Heart left ventricle (tissue), 16 donors: ENCODE measurements at regions not wholly inside any gene's neighbourhood (a gene's known extent, or its start where the extent isn't known, plus 50 kb on each side); places are given as distances from the start of the nearest gene placed in this dataset.

Source experiments
- ATAC-seq, 4 donors: fragments of 200-7000 bp; cut with Tn5 transposase; one replicate each; pipeline ENCODE4 v1.9.1; 2020 to 2022; ENCODE audit warnings: moderate library complexity in 4 of 4, mild to moderate bottlenecking in 3 of 4, moderate number of reproducible peaks in 1 of 4
- DNase-seq, 5 donors: peaks; one replicate each; pipeline ENCODE4 v3.0.0-alpha.2; 2020
- H3K27ac ChIP-seq, 12 donors: fragments of 200-600 bp; sonication (generic) in 4 of 12; one replicate each; pipeline versions ENCODE4 v1.5.0 to v1.8.0; 2016 to 2022; ENCODE audit warnings: mild to moderate bottlenecking in 2 of 12
- H3K27me3 ChIP-seq, 9 donors: fragments of 200-600 bp; sonication (generic) in 2 of 9; one replicate each; pipeline versions ENCODE4 v1.5.1 to v1.8.0; 2016 to 2022; ENCODE audit warnings: mild to moderate bottlenecking in 3 of 9
- H3K36me3 ChIP-seq, 9 donors: fragments of 200-600 bp; sonication (generic) in 2 of 9; one replicate each; pipeline versions ENCODE4 v1.5.0 to v1.8.0; 2018 to 2022; ENCODE audit warnings: mild to moderate bottlenecking in 2 of 9
- H3K4me1 ChIP-seq, 12 donors: fragments of 200-600 bp; sonication (generic) in 4 of 12; one replicate each; pipeline versions ENCODE4 v1.5.0 to v1.8.0; 2016 to 2022; ENCODE audit warnings: mild to moderate bottlenecking in 3 of 12
- H3K4me3 ChIP-seq, 12 donors: fragments of 200-600 bp; sonication (generic) in 4 of 12; one replicate each; pipeline versions ENCODE4 v1.5.0 to v1.8.0; 2017 to 2022; ENCODE audit warnings: mild to moderate bottlenecking in 9 of 12, moderate library complexity in 4 of 12
- H3K9me3 ChIP-seq, 12 donors: fragments of 200-600 bp; sonication (generic) in 4 of 12; one replicate each; pipeline versions ENCODE4 v1.5.0 to v1.8.0; 2016 to 2022; ENCODE audit warnings: mild to moderate bottlenecking in 1 of 12
- POLR2A ChIP-seq, 2 donors: fragments of 450-650 bp; IDR thresholded peaks; one replicate each; pipeline ENCODE4 v1.6.1; 2017; ENCODE audit warnings: antibody characterized with exemption in 2 of 2, mild to moderate bottlenecking in 2 of 2, moderate library complexity in 2 of 2
- WGBS, 4 donors: extraction: QIAGEN DNeasy Blood & Tissue Kit in 2 of 4; methylation state at CpG; one replicate each; pipeline versions ENCODE4 v1.1.5 to v1.1.7; 2013 to 2018; 5-methylcytosine and 5-hydroxymethylcytosine counted together
- intact Hi-C, 10 donors: fragments of 100-400 bp; cut with DNase I; formaldehyde crosslinking; loops; one replicate each; pipeline versions ENCODE4 v1.11.1 to v1.14.2; 2022
- TF ChIP-seq, protein P1 (sequence below), 12 donors: fragments of 200-600 bp; sonication (generic) in 4 of 12; IDR thresholded peaks; one replicate each; pipeline versions ENCODE4 v1.5.0 to v1.8.0; 2018 to 2022; ENCODE audit warnings: antibody characterized with exemption in 12 of 12, mild to moderate bottlenecking in 5 of 12
- donor health status: ischemic (EF 13 %, LVEDD 7.1; RV severe dilation, severe dysfunction).
- donor health status: healthy with polysubstance abuse.
- donor health status: DM: no; HTN: yes; CAD: no.
- donor health status: DM: no; HTN: no; CAD: no.
- donor health status: ischemic (EF 25% LVEDD 6.9; RV normal size, moderate dysfunction).
- donor health status: ischemic (EF 25% LVEDD 5.7; RV mildly dilated, moderate dysfunction).
- donor health status: healthy.
- donor health status: DM: yes; HTN: yes; CAD: no.
- donor health status: ischemic (EF 35%, LVEDD 5.7; RV mildly dilated, moderate dysfunction).
- donor health status: nonischemic (EF 11% LVEDD 7.7; RV severe dilation, severe dysfunction).
- donor health status: DM: yes; HTN: yes; CAD: no.
- donor health status: PGD.
- donor health status: ischemic (EF 29% LVEDD 5.4; RV normal size, mild dysfunction).
- donor health status: nonischemic (EF 23%, LVEDD 6.1; RV moderate dilation, normal function).

DNA sequence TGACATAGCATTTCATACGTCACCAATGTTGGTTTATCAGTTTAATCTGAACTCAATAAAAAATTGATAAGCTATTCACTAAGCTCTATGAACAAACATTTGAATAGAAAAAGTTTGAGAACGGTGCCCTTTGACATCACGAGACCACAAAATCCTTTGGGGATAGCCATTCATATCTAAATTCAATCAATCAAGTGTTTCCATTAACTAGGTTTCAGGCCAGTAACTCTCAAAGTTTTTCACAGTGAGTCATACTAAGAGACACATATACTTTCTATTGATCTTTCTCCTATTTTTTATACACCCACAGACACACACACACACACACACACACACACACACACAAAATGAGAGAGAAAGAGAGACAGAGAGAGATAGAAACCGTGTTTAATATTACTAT, 235.4 kb upstream of the SNX7 start:
- Histone ChIP-seq H3K36me3 (no peaks in the 10 kb centered on the region), H3K27me3 (no peaks in the 10 kb centered on the region), H3K4me1 (no peaks in the 10 kb centered on the region), H3K9me3 (peaks cover 0 to 4% (median 0%) of the 10 kb centered on the region in 12 donors), H3K27ac (no peak overlapping the region), H3K4me3 (no peak overlapping the region)
- DNase-seq = no peak
- TF ChIP-seq POLR2A (IDR thresholded peaks at IDR 0.05) = no peak
- TF ChIP-seq, protein P1, sequence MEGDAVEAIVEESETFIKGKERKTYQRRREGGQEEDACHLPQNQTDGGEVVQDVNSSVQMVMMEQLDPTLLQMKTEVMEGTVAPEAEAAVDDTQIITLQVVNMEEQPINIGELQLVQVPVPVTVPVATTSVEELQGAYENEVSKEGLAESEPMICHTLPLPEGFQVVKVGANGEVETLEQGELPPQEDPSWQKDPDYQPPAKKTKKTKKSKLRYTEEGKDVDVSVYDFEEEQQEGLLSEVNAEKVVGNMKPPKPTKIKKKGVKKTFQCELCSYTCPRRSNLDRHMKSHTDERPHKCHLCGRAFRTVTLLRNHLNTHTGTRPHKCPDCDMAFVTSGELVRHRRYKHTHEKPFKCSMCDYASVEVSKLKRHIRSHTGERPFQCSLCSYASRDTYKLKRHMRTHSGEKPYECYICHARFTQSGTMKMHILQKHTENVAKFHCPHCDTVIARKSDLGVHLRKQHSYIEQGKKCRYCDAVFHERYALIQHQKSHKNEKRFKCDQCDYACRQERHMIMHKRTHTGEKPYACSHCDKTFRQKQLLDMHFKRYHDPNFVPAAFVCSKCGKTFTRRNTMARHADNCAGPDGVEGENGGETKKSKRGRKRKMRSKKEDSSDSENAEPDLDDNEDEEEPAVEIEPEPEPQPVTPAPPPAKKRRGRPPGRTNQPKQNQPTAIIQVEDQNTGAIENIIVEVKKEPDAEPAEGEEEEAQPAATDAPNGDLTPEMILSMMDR (IDR thresholded peaks at IDR 0.05) = no peak
- intact Hi-C loops = loop anchor here in 1 of 10 donors (10.0 kb wide), 2 partner anchors 59 to 61 kb away; no protein-coding TSS in a partner anchor
- no peak for ATAC-seq
- WGBS, 4 donors = 82 to 93% (median 86%) methylated on average over 4 of the region's 4 CpGs

DNA sequence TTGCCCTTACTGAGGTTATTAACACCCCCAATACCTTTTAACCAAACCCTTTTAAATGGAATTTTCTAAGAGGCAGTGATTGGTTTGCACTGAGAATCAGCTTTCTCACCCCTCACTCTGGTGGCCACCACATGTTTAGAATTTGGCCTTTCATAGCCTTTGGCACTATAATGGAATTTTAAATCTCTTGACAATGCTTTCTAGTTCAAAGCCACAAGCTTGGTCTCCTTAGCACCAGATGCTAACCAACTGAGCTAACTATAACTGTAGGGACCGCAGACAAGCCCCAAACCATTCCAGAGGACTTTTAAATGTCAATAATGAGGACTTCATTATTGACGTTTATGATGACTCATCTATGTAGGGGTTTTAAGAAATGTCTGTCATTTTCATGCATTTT, 238.7 kb upstream of the SNX7 start:
- ATAC-seq = no peak
- H3K4me1 ChIP-seq = no peaks in the 10 kb centered on the region
- TF ChIP-seq POLR2A (IDR thresholded peaks at IDR 0.05) = no peak
- TF ChIP-seq, protein P1 (IDR thresholded peaks at IDR 0.05) = no peak
- H3K9me3 ChIP-seq = peaks cover 0 to 5% (median 0%) of the 10 kb centered on the region in 12 donors
- H3K27me3 ChIP-seq = no peaks in the 10 kb centered on the region
- H3K4me3 ChIP-seq = no peak overlapping the region
- H3K36me3 ChIP-seq = no peaks in the 10 kb centered on the region
- DNase-seq = no peak
- intact Hi-C loops = loop anchor here in 1 of 10 donors (10.0 kb wide), 2 partner anchors 58 to 62 kb away; no protein-coding TSS in a partner anchor
- WGBS, 4 donors = 77 to 84% (median 80%) methylated on average over 2 of the region's 2 CpGs
- H3K27ac ChIP-seq = no peak overlapping the region

DNA sequence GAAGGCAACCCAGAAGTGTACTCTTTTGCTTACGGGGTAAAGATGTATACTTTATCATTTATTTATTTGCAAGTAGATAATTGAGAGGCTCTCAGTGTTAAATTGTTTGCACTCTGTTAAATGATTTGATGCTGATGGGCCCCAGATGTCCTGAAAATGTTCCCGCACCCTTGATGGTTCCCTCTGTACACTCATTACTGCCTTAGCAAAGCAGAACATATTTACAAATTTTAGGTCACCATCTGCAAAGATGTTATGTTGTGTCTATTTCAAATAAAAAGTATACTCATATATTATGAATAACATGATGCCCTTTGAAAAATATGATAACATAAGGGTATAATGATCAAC, 240.5 kb upstream of the SNX7 start:
- no peak for DNase-seq
- intact Hi-C loops = loop anchor here in 1 of 10 donors (10.0 kb wide), 2 partner anchors 56 to 64 kb away; no protein-coding TSS in a partner anchor
- Histone ChIP-seq H3K27me3 (no peaks in the 10 kb centered on the region), H3K9me3 (peaks cover 0 to 5% (median 0%) of the 10 kb centered on the region in 12 donors), H3K36me3 (no peaks in the 10 kb centered on the region), H3K27ac (no peak overlapping the region), H3K4me1 (no peaks in the 10 kb centered on the region), H3K4me3 (no peak overlapping the region)
- no peak for ATAC-seq
- WGBS, 4 donors = 73 to 86% (median 79%) methylated on average over 2 of the region's 2 CpGs
- TF ChIP-seq, protein P1 (IDR thresholded peaks at IDR 0.05) = no peak
- no peak for TF ChIP-seq POLR2A (IDR thresholded peaks at IDR 0.05)

DNA sequence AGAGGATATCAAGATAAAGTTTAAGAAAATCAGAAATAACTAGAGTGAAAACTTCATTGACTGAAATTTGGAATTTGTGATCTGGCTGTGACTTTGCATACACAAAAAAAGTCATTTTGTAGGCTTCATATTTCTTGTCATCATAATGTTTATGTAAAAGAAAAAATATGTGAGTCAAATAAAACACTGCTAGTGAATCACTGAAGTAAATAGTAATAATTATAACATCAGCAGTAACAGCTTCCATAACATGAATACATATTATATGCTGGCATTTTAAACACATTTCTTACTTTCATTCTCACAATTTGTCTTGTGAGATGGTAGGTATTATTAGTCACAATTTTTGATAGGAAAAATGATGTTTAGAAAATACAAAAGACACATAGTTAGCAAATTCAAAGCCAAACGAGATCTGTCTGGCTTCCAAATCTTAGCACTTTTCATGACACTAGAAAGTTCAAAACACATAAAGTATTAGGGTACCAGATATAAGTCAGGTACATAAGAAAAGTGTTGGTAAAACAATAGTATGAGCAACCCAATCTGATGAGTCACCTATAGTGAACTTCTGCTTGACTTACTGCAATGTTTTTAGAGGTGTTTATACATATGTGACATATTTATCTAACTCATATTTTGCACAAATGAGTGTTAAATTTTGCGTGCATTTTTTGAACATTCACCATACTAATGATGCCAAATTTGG, 241.0 kb upstream of the SNX7 start:
- TF ChIP-seq, protein P1 (IDR thresholded peaks at IDR 0.05) = no peak
- no peak for TF ChIP-seq POLR2A (IDR thresholded peaks at IDR 0.05)
- DNase-seq = no peak
- Histone ChIP-seq H3K4me1 (no peaks in the 10 kb centered on the region), H3K27me3 (no peaks in the 10 kb centered on the region), H3K36me3 (no peaks in the 10 kb centered on the region), H3K4me3 (no peak overlapping the region), H3K9me3 (peaks cover 0 to 5% (median 0%) of the 10 kb centered on the region in 12 donors), H3K27ac (no peak overlapping the region)
- intact Hi-C loops = loop anchor here in 1 of 10 donors (10.0 kb wide), 2 partner anchors 56 to 64 kb away; no protein-coding TSS in a partner anchor
- no peak for ATAC-seq
- 14 to 47% (median 25%) methylated on average over 2 of the region's 2 CpGs for WGBS, 4 donors
